Neuronal stem cell (in vitro differentiated cells): ENCODE measurements at regions not wholly inside any gene's neighbourhood (a gene's known extent, or its start where the extent isn't known, plus 50 kb on each side); places are given as distances from the start of the nearest gene placed in this dataset.

Source experiments
- DNase-seq: peaks from one replicate; pipeline ENCODE4 v3.0.0-alpha.2; 2013; ENCODE audit warnings: low spot score
- H2AFZ ChIP-seq: one replicate; pipeline ENCODE4 v1.6.1; 2013; ENCODE audit warnings: mild to moderate bottlenecking, low read length, inconsistent platforms
- H2AK5ac ChIP-seq: 2 replicates; pipeline ENCODE4 v1.6.1; 2013; ENCODE audit warnings: low read depth, mild to moderate bottlenecking, inconsistent platforms, low read length, moderate library complexity, mixed read lengths
- H2BK120ac ChIP-seq: 2 replicates; pipeline ENCODE4 v1.6.1; 2013; ENCODE audit warnings: low read depth, mild to moderate bottlenecking, inconsistent platforms, low read length, moderate library complexity, mixed read lengths
- H2BK12ac ChIP-seq: one replicate; pipeline ENCODE4 v1.6.1; 2013; ENCODE audit warnings: low read length, inconsistent platforms
- H2BK15ac ChIP-seq: 2 replicates; pipeline ENCODE4 v1.6.1; 2013; ENCODE audit warnings: mild to moderate bottlenecking, low read length, inconsistent platforms, mixed read lengths
- H2BK5ac ChIP-seq: one replicate; pipeline ENCODE4 v1.6.1; 2013; ENCODE audit warnings: inconsistent platforms, mild to moderate bottlenecking, low read length, moderate library complexity
- H3K14ac ChIP-seq: one replicate; pipeline ENCODE4 v1.6.1; 2013; ENCODE audit warnings: low read length, inconsistent platforms
- H3K18ac ChIP-seq: 2 replicates; pipeline ENCODE4 v1.6.1; 2013; ENCODE audit warnings: low read length, inconsistent platforms
- H3K23ac ChIP-seq: 2 replicates; pipeline ENCODE4 v1.6.1; 2013; ENCODE audit warnings: low read depth, mild to moderate bottlenecking, mixed read lengths, low read length, inconsistent platforms; ENCODE audit not compliant: poor library complexity
- H3K27ac ChIP-seq: replicated peaks from 3 replicates; pipeline ENCODE4 v1.5.1; 2013; ENCODE audit warnings: low read length, inconsistent platforms
- H3K27me3 ChIP-seq, 3 experiments: 2 replicates each; pipeline ENCODE4 v1.6.1; 2013; ENCODE audit warnings: low read length in 3 of 3, mild to moderate bottlenecking in 2 of 3, inconsistent platforms in 1 of 3, low read depth in 1 of 3, mixed read lengths in 1 of 3, moderate library complexity in 1 of 3; ENCODE audit not compliant: control insufficient read depth in 3 of 3, insufficient read depth in 3 of 3
- H3K36me3 ChIP-seq, 2 donors: replicated peaks in 1 of 2; 2 replicates each; pipeline ENCODE4 v1.6.1; 2013; ENCODE audit warnings: low read length in 2 of 2; ENCODE audit not compliant: control insufficient read depth in 2 of 2, insufficient read depth in 2 of 2
- H3K4ac ChIP-seq: 2 replicates; pipeline ENCODE4 v1.6.1; 2013; ENCODE audit warnings: inconsistent platforms, mild to moderate bottlenecking, low read length, moderate library complexity
- H3K4me1 ChIP-seq, 2 donors: 1 replicate in 1 of 2; 2 replicates in 1 of 2; pipeline ENCODE4 v1.6.1; 2013; ENCODE audit warnings: low read length in 2 of 2, low read depth in 1 of 2; ENCODE audit not compliant: control insufficient read depth in 2 of 2, insufficient read depth in 1 of 2
- H3K4me2 ChIP-seq: one replicate; pipeline ENCODE4 v1.6.1; 2013; ENCODE audit warnings: mild to moderate bottlenecking, low read length, inconsistent platforms; ENCODE audit not compliant: insufficient read depth, poor library complexity, severe bottlenecking
- H3K4me3 ChIP-seq, 2 donors: 2 replicates each; pipeline ENCODE4 v1.5.1; 2013; ENCODE audit warnings: low read length in 2 of 2, mild to moderate bottlenecking in 2 of 2, inconsistent platforms in 1 of 2, moderate library complexity in 1 of 2
- H3K79me1 ChIP-seq: one replicate; pipeline ENCODE4 v1.6.1; 2013; ENCODE audit warnings: low read depth, mild to moderate bottlenecking, inconsistent platforms, low read length, moderate library complexity
- H3K9ac ChIP-seq: one replicate; pipeline ENCODE4 v1.6.1; 2013; ENCODE audit warnings: mild to moderate bottlenecking, low read depth, low read length, inconsistent platforms; ENCODE audit not compliant: poor library complexity
- H3K9me3 ChIP-seq, 2 donors: replicated peaks in 1 of 2; 2 replicates each; pipeline versions ENCODE3 to v1.6.1; 2013; ENCODE audit warnings: low read length in 2 of 2, mild to moderate bottlenecking in 2 of 2, inconsistent platforms in 1 of 2, low read depth in 1 of 2, mixed read lengths in 1 of 2, moderate library complexity in 1 of 2; ENCODE audit not compliant: control insufficient read depth in 2 of 2, insufficient read depth in 1 of 2
- H4K8ac ChIP-seq: one replicate; pipeline ENCODE4 v1.6.1; 2013; ENCODE audit warnings: low read depth, mild to moderate bottlenecking, inconsistent platforms, low read length, moderate library complexity
- H4K91ac ChIP-seq: one replicate; pipeline ENCODE4 v1.6.1; 2013; ENCODE audit warnings: low read length, low read depth, mild to moderate bottlenecking, inconsistent platforms; ENCODE audit not compliant: poor library complexity
- WGBS, 2 donors: extraction: QIAGEN DNeasy Blood & Tissue Kit; methylation state at CpG; one replicate each; pipeline ENCODE4 v1.1.7; 2013; ENCODE audit warnings: missing lambda C conversion rate in 2 of 2, mixed read lengths in 1 of 2; ENCODE audit not compliant: insufficient read length in 2 of 2, insufficient replicate concordance in 1 of 2; ENCODE audit errors: extremely low coverage in 2 of 2; 5-methylcytosine and 5-hydroxymethylcytosine counted together

GRCh38 chr3:161444694-161445077 lies 51.9 kb upstream of the OTOL1 start:
- no peak overlapping the region for H3K4me3 ChIP-seq
- no peaks in the 10 kb centered on the region for H3K9me3 ChIP-seq
- no peak overlapping the region for H2AK5ac ChIP-seq
- WGBS, 2 donors: no CpG with 5 or more reads among the region's 3 CpGs
- no peak overlapping the region for H3K14ac ChIP-seq
- H3K4ac ChIP-seq: no peak overlapping the region
- H2BK5ac ChIP-seq: no peak overlapping the region
- no peaks in the 10 kb centered on the region for H3K79me1 ChIP-seq
- no peak overlapping the region for H2BK12ac ChIP-seq
- H2AFZ ChIP-seq: no peak overlapping the region
- H4K91ac ChIP-seq: no peak overlapping the region
- no peak overlapping the region for H3K27ac ChIP-seq
- H2BK15ac ChIP-seq: no peak overlapping the region
- no peak for DNase-seq
- H3K9ac ChIP-seq: no peak overlapping the region
- H2BK120ac ChIP-seq: no peak overlapping the region
- H3K18ac ChIP-seq: no peak overlapping the region
- no peaks in the 10 kb centered on the region for H3K4me1 ChIP-seq
- no peaks in the 10 kb centered on the region for H3K36me3 ChIP-seq
- no peak overlapping the region for H3K23ac ChIP-seq
- H3K4me2 ChIP-seq: no peak overlapping the region
- H4K8ac ChIP-seq: no peak overlapping the region
- H3K27me3 ChIP-seq: no peaks in the 10 kb centered on the region

GRCh38 chr3:161443921-161444693 lies 52.5 kb upstream of the OTOL1 start:
- no peak overlapping the region for H3K18ac ChIP-seq
- H2BK5ac ChIP-seq: no peak overlapping the region
- no peaks in the 10 kb centered on the region for H3K79me1 ChIP-seq
- no peaks in the 10 kb centered on the region for H3K4me1 ChIP-seq
- H2BK12ac ChIP-seq: no peak overlapping the region
- H3K9me3 ChIP-seq: no peaks in the 10 kb centered on the region
- H3K4me2 ChIP-seq: no peak overlapping the region
- no peak overlapping the region for H4K91ac ChIP-seq
- no peak overlapping the region for H3K4ac ChIP-seq
- no peak overlapping the region for H4K8ac ChIP-seq
- H3K23ac ChIP-seq: no peak overlapping the region
- no peaks in the 10 kb centered on the region for H3K36me3 ChIP-seq
- no peak overlapping the region for H3K27ac ChIP-seq
- no peak for DNase-seq
- no peak overlapping the region for H3K4me3 ChIP-seq
- peak overlapping the region; percentile 81 for H2AFZ ChIP-seq
- no CpG with 5 or more reads among the region's 4 CpGs for WGBS, 2 donors
- H3K27me3 ChIP-seq: no peaks in the 10 kb centered on the region
- H3K14ac ChIP-seq: no peak overlapping the region
- no peak overlapping the region for H2AK5ac ChIP-seq
- no peak overlapping the region for H2BK15ac ChIP-seq
- H2BK120ac ChIP-seq: no peak overlapping the region
- no peak overlapping the region for H3K9ac ChIP-seq

GRCh38 chr3:161430307-161430706 lies 59.0 kb upstream of the SPTSSB start:
- Histone ChIP-seq H3K4me2 (no peak overlapping the region), H3K18ac (no peak overlapping the region), H2BK15ac (no peak overlapping the region), H3K23ac (no peak overlapping the region), H3K14ac (no peak overlapping the region), H4K91ac (no peak overlapping the region), H3K9me3 (no peaks in the 10 kb centered on the region), H3K79me1 (no peaks in the 10 kb centered on the region), H3K27me3 (no peaks in the 10 kb centered on the region), H3K36me3 (no peaks in the 10 kb centered on the region), H2AFZ (no peak overlapping the region), H3K27ac (no peak overlapping the region), H3K4me3 (no peak overlapping the region), H4K8ac (no peak overlapping the region), H3K4me1 (peaks cover 2 to 6% of the 10 kb centered on the region in 2 donors), H3K4ac (no peak overlapping the region), H2BK5ac (no peak overlapping the region), H2AK5ac (no peak overlapping the region), H3K9ac (no peak overlapping the region), H2BK12ac (no peak overlapping the region), H2BK120ac (no peak overlapping the region)
- WGBS, 2 donors: no CpG with 5 or more reads among the region's 4 CpGs
- no peak for DNase-seq

- no peak overlapping the region for H3K18ac ChIP-seq
- no peak overlapping the region for H4K8ac ChIP-seq
- no CpG with 5 or more reads among the region's 1 CpG for WGBS, 2 donors
- H3K14ac ChIP-seq: no peak overlapping the region
- H3K36me3 ChIP-seq: no peaks in the 10 kb centered on the region
- H3K27ac ChIP-seq: no peak overlapping the region
- no peaks in the 10 kb centered on the region for H3K79me1 ChIP-seq
- H3K9me3 ChIP-seq: no peaks in the 10 kb centered on the region
- H3K4me2 ChIP-seq: no peak overlapping the region
- no peaks in the 10 kb centered on the region for H3K27me3 ChIP-seq
- H3K23ac ChIP-seq: no peak overlapping the region
- H3K9ac ChIP-seq: no peak overlapping the region
- H2BK5ac ChIP-seq: no peak overlapping the region
- H2AFZ ChIP-seq: no peak overlapping the region
- peaks cover 4 to 10% of the 10 kb centered on the region in 2 donors for H3K4me1 ChIP-seq
- H4K91ac ChIP-seq: no peak overlapping the region
- H2BK15ac ChIP-seq: no peak overlapping the region
- no peak overlapping the region for H2BK120ac ChIP-seq
- no peak overlapping the region for H2BK12ac ChIP-seq
- H2AK5ac ChIP-seq: no peak overlapping the region
- no peak overlapping the region for H3K4ac ChIP-seq
- no peak overlapping the region for H3K4me3 ChIP-seq
- no peak for DNase-seq
Observed at GRCh38 chr3:161427347-161427746, 56.0 kb upstream of the SPTSSB start.
